ENCODE measurements at regions not wholly inside any gene's neighbourhood (a gene's known extent, or its start where the extent isn't known, plus 50 kb on each side); places are given as distances from the start of the nearest gene placed in this dataset.

- TF ChIP-seq ATF3 (IDR thresholded peaks at IDR 0.05; ENCODE audit: insufficient read depth, low read depth, low read length) (no peak), RNF2 (IDR thresholded peaks at IDR 0.05; ENCODE audit: borderline replicate concordance, low read depth, low read length, missing control alignments, poor library complexity, severe bottlenecking) (no peak), PHF8 (conservative IDR thresholded peaks at IDR 0.05; ENCODE audit: low read depth, low read length) (no peak), MAFK (IDR thresholded peaks at IDR 0.05; ENCODE audit: low read depth, low read length) (no peak), NANOG (IDR thresholded peaks at IDR 0.05; ENCODE audit: insufficient read depth, low read depth, low read length, poor library complexity, severe bottlenecking) (no peak)
These were observed 58.7 kb upstream of the AUTS2 start (continued) for GRCh38 chr7:69539531-69539930.

Measured in H1 (cell line).